Adrenal gland (tissue), 5 donors: ENCODE measurements at regions not wholly inside any gene's neighbourhood (a gene's known extent, or its start where the extent isn't known, plus 50 kb on each side); places are given as distances from the start of the nearest gene placed in this dataset.

Experiments used
- CTCF ChIP-seq, 6 experiments: fragments of 450-650 bp in 4 of 6; fragments of 200-600 bp in 2 of 6; sonication (generic) in 1 of 6; IDR thresholded peaks; 1 replicate in 5 of 6; 2 replicates in 1 of 6; pipeline versions ENCODE4 v1.5.1 to v1.8.0; 2016 to 2021; ENCODE audit warnings: antibody characterized with exemption in 6 of 6, mild to moderate bottlenecking in 2 of 6, moderate library complexity in 1 of 6
- POLR2A ChIP-seq, 2 donors: fragments of 450-650 bp; IDR thresholded peaks; one replicate each; pipeline ENCODE4 v1.6.1; 2017; ENCODE audit warnings: antibody characterized with exemption in 2 of 2, mild to moderate bottlenecking in 2 of 2, moderate library complexity in 1 of 2
- donor health status: DM: no; HTN: no; CAD: no.

DNA sequence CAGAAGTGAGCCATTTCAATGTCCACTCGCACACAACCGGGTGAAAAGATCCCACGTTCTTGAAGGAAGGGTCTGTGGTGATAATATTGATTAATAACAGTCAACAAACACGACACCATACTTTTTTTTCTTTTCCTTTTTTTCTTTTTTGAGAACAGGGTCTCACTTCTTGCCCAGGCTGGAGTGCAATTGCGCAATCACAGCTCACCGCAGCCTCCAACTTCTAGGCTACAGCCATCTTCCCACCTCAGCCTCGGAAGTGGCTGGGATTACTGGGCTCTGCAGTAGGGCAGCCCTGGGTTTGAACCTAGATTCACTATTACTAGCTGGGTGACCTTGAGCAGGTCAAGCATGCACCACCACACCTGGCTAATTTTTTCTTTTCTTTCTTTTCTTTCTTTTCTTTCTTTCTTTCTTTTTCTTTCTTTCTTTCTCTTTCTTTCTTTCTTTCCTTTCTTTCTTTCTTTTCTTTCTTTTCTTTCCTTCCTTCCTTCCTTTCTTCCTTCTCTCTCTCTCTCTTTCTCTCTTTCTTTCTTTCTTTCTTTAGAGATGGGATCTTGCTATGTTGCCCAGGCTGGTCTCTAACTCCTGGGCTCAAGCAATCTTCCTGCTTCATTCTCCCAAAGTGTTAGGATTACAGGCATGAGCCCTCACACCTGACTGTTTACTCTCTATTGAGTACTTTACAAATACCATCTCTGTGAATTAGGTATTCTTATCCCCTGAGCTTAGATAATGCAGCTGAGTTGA, 123.9 kb downstream of the SNX5 start:
- no peak for TF ChIP-seq POLR2A (IDR thresholded peaks at IDR 0.05)
- no peak for TF ChIP-seq CTCF (IDR thresholded peaks at IDR 0.05)
